CD4-positive, alpha-beta T cell treated with Interleukin-4 for 4 hours (primary cell): ENCODE measurements at regions not wholly inside any gene's neighbourhood (a gene's known extent, or its start where the extent isn't known, plus 50 kb on each side); places are given as distances from the start of the nearest gene placed in this dataset.
"Not testable (repeated sequence)": the region's sequence is repeated elsewhere in the genome, so short reads cannot be mapped to it uniquely, and the experiment has no call there.

Experiments
- DNase-seq: peaks from one replicate; pipeline ENCODE4 v3.0.0-alpha.2; 2020

GRCh38 chr14:49364752-49365117 lies 221.4 kb downstream of the RPS29 start:
- DNase-seq, result no peak

GRCh38 chr14:49363821-49364751 lies 222.1 kb downstream of the RPS29 start:
- DNase-seq, result no peak

GRCh38 chr14:49362916-49363315 lies 223.3 kb downstream of the RPS29 start:
- no peak for DNase-seq

- no peak for DNase-seq
Observed at GRCh38 chr14:49339130-49339529, 247.1 kb downstream of the RPS29 start.

- DNase-seq, result no peak
Observed at GRCh38 chr14:49319810-49320209, 266.4 kb downstream of the RPS29 start.

GRCh38 chr14:49315570-49315969 lies 270.6 kb downstream of the RPS29 start:
- DNase-seq, result no peak

- DNase-seq, result no peak
Observed at GRCh38 chr14:49314737-49315136, 271.4 kb downstream of the RPS29 start.

GRCh38 chr14:49313108-49313507 lies 273.1 kb downstream of the RPS29 start:
- DNase-seq, result no peak

- DNase-seq, result no peak
Observed at GRCh38 chr14:49310298-49310697, 275.9 kb downstream of the RPS29 start.

- DNase-seq, result peak; percentile 2
Observed at GRCh38 chr14:49306152-49306751, 279.9 kb downstream of the RPS29 start.

GRCh38 chr14:49303946-49304516 lies 282.1 kb downstream of the RPS29 start:
- no peak for DNase-seq

- no peak for DNase-seq
Observed at GRCh38 chr14:49297102-49297501, 289.1 kb downstream of the RPS29 start.

- no peak for DNase-seq
Observed at GRCh38 chr14:49294621-49295148, 291.5 kb downstream of the RPS29 start.

GRCh38 chr14:49287004-49287403 lies 299.2 kb downstream of the RPS29 start:
- DNase-seq, result no peak

GRCh38 chr14:49286257-49286983 lies 299.8 kb downstream of the RPS29 start:
- DNase-seq, result no peak

GRCh38 chr14:49280566-49280965 lies 305.6 kb downstream of the RPS29 start:
- DNase-seq, result no peak

- DNase-seq, result no peak
Observed at GRCh38 chr14:49250517-49250916, 335.7 kb downstream of the RPS29 start.

GRCh38 chr14:49250109-49250508 lies 336.1 kb downstream of the RPS29 start:
- DNase-seq, result no peak

- DNase-seq, result no peak
Observed at GRCh38 chr14:49249022-49249421, 337.2 kb downstream of the RPS29 start.

GRCh38 chr14:49243777-49244176 lies 342.4 kb downstream of the RPS29 start:
- not testable (repeated sequence) for DNase-seq

GRCh38 chr14:49240383-49240782 lies 345.8 kb downstream of the RPS29 start:
- no peak for DNase-seq

GRCh38 chr14:49228552-49228951 lies 357.6 kb downstream of the RPS29 start:
- DNase-seq, result no peak

GRCh38 chr14:49221316-49221715 lies 364.9 kb downstream of the RPS29 start:
- DNase-seq, result no peak
